Breast epithelium (tissue), 4 donors: ENCODE measurements at regions not wholly inside any gene's neighbourhood (a gene's known extent, or its start where the extent isn't known, plus 50 kb on each side); places are given as distances from the start of the nearest gene placed in this dataset.

Source experiments
- DNase-seq, 2 donors: peaks; one replicate each; pipeline ENCODE4 v3.0.0-alpha.2; 2019; ENCODE audit warnings: low spot score in 2 of 2
- H3K27ac ChIP-seq, 2 donors: fragments of 200-600 bp; sonication (generic) in 1 of 2; one replicate each; pipeline ENCODE4 v1.5.1; 2016 to 2019; ENCODE audit warnings: mild to moderate bottlenecking in 1 of 2
- H3K27me3 ChIP-seq, 2 donors: fragments of 200-600 bp; sonication (generic) in 1 of 2; one replicate each; pipeline versions ENCODE4 v1.5.1 to v1.6.0; 2017 to 2019; ENCODE audit warnings: control low read depth in 1 of 2, mild to moderate bottlenecking in 1 of 2
- H3K36me3 ChIP-seq: fragments of 200-600 bp; one replicate; pipeline ENCODE4 v1.5.1; 2019
- H3K4me1 ChIP-seq, 2 donors: fragments of 200-600 bp; sonication (generic); one replicate each; pipeline ENCODE4 v1.5.1; 2016 to 2019; ENCODE audit warnings: control low read depth in 1 of 2
- H3K4me3 ChIP-seq, 3 donors: fragments of 200-600 bp; sonication (generic); 1 replicate in 2 of 3; 2 replicates in 1 of 3; pipeline ENCODE4 v1.5.1; 2016 to 2019; ENCODE audit warnings: mild to moderate bottlenecking in 3 of 3, moderate library complexity in 2 of 3
- H3K9me3 ChIP-seq, 2 donors: fragments of 200-600 bp; sonication (generic) in 1 of 2; one replicate each; pipeline ENCODE4 v1.5.1; 2016 to 2019; ENCODE audit warnings: control low read depth in 1 of 2
- CTCF ChIP-seq, 3 donors: fragments of 450-650 bp; IDR thresholded peaks; one replicate each; pipeline ENCODE4 v1.5.1; 2016 to 2017; ENCODE audit warnings: antibody characterized with exemption in 3 of 3, mild to moderate bottlenecking in 3 of 3, moderate library complexity in 3 of 3
- POLR2A ChIP-seq: fragments of 450-650 bp; IDR thresholded peaks from one replicate; pipeline ENCODE4 v1.6.1; 2016; ENCODE audit warnings: antibody characterized with exemption, mild to moderate bottlenecking, moderate library complexity
- POLR2AphosphoS5 ChIP-seq, 3 donors: sonication (generic); formaldehyde crosslinking; IDR thresholded peaks; one replicate each; pipeline ENCODE4 v1.6.1; 2017; ENCODE audit warnings: antibody characterized with exemption in 3 of 3
- intact Hi-C: fragments of 100-400 bp; cut with DNase I; formaldehyde crosslinking; loops from one replicate; pipeline ENCODE4 v1.15.1; 2023; ENCODE audit warnings: low total_unique reads

DNA sequence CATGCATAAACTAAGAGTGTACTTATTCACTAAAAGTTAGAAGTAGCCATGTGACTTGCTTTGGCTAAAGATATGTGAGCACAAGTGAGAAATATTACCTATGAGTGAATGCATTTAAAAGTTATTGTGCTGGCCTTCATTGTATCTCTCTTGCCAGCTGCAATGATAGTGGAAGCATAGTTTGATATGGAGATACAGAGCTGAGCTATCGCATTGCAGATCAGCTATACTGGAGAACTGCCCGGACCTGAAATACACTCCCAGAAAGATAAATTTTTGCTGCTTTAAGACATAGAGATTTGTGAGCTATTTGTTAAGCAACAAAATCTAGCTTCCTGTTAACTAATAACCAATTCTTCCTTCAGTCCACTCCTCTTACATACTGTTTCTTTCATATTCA is 571.1 kb downstream of the CPS1 start:
- Histone ChIP-seq H3K4me3 (no peak overlapping the region), H3K4me1 (no peaks in the 10 kb centered on the region), H3K9me3 (no peaks in the 10 kb centered on the region), H3K27ac (no peak overlapping the region), H3K27me3 (no peaks in the 10 kb centered on the region), H3K36me3 (no peaks in the 10 kb centered on the region)
- intact Hi-C loops = no loop called here
- DNase-seq = no peak
- TF ChIP-seq POLR2A (no peak), POLR2AphosphoS5 (IDR thresholded peaks at IDR 0.05) (no peak), CTCF (IDR thresholded peaks at IDR 0.05) (no peak)

DNA sequence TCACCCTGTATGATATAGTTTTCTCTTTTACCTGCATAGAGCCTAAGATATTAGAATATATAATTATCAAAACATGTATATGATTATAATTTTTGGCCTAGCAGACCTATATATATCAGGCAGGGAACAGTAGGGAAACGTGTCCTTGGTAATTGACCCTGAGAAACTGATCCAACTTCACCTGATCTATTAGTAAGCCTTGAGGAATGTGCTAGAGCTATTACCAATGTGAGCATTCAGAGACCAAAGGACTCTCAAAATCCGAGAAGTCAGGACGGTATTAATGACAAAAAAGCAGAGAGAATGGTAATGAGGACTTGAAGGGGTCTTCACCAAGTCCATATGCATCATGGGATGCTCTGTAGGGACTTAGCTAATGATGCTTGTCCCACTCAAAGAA is 571.9 kb downstream of the CPS1 start:
- no peak overlapping the region for H3K27ac ChIP-seq
- no peaks in the 10 kb centered on the region for H3K9me3 ChIP-seq
- H3K4me3 ChIP-seq = no peak overlapping the region
- intact Hi-C loops = no loop called here
- no peaks in the 10 kb centered on the region for H3K4me1 ChIP-seq
- no peak for TF ChIP-seq CTCF (IDR thresholded peaks at IDR 0.05)
- TF ChIP-seq POLR2AphosphoS5 (IDR thresholded peaks at IDR 0.05) = no peak
- TF ChIP-seq POLR2A = no peak
- no peak for DNase-seq
- no peaks in the 10 kb centered on the region for H3K27me3 ChIP-seq
- H3K36me3 ChIP-seq = no peaks in the 10 kb centered on the region

DNA sequence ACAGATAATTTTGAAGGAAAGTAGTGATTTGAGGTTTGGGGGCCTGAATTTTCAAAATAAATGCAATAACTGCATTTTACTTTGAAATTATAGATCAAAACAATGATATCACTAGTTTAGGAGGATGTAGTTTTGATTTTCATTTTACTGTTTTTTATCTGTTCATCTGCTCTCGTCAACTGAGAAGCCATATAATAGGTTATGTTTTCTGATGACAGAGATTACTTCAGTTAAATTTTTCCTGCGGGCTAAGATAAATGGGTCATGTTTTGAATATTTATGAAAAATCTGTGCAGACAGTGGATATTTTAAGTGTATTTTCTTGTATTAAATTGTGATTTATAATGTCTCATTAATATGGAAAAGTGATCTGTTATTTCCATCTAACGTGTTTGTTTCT is 573.4 kb downstream of the CPS1 start:
- H3K4me1 ChIP-seq = no peaks in the 10 kb centered on the region
- intact Hi-C loops = no loop called here
- no peak overlapping the region for H3K4me3 ChIP-seq
- no peaks in the 10 kb centered on the region for H3K36me3 ChIP-seq
- no peaks in the 10 kb centered on the region for H3K9me3 ChIP-seq
- TF ChIP-seq POLR2A (no peak), CTCF (IDR thresholded peaks at IDR 0.05) (no peak), POLR2AphosphoS5 (IDR thresholded peaks at IDR 0.05) (no peak)
- no peaks in the 10 kb centered on the region for H3K27me3 ChIP-seq
- DNase-seq = no peak
- H3K27ac ChIP-seq = no peak overlapping the region

DNA sequence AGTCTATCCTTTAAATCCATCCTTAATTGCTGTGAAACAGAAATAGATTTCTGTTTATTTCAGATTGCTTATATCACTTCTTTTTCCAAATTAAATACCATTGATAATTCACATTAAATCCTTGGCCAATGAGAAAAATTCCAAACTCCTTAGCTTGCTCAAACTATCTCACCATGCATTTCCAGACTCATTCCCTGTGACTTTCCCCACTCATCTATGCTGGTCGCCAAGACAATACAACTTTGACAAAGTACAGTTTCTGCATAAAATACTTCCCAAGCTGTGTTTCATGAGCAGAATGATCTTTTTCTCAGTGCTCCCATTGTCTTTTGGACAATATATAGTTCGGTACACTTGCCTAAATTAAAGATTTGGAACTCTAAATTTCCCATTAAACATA is 575.6 kb downstream of the CPS1 start:
- no peaks in the 10 kb centered on the region for H3K9me3 ChIP-seq
- TF ChIP-seq POLR2AphosphoS5 (IDR thresholded peaks at IDR 0.05) (no peak), CTCF (IDR thresholded peaks at IDR 0.05) (no peak), POLR2A (no peak)
- no peak for DNase-seq
- intact Hi-C loops = no loop called here
- H3K27ac ChIP-seq = no peak overlapping the region
- no peaks in the 10 kb centered on the region for H3K36me3 ChIP-seq
- no peaks in the 10 kb centered on the region for H3K4me1 ChIP-seq
- no peak overlapping the region for H3K4me3 ChIP-seq
- H3K27me3 ChIP-seq = no peaks in the 10 kb centered on the region

GRCh38 chr2:211132573-211132972 is 576.2 kb downstream of the CPS1 start:
- no peak for DNase-seq
- Histone ChIP-seq H3K9me3 (no peaks in the 10 kb centered on the region), H3K4me1 (no peaks in the 10 kb centered on the region), H3K36me3 (no peaks in the 10 kb centered on the region), H3K27me3 (no peaks in the 10 kb centered on the region), H3K4me3 (no peak overlapping the region), H3K27ac (no peak overlapping the region)
- intact Hi-C loops = no loop called here
- TF ChIP-seq CTCF (IDR thresholded peaks at IDR 0.05) (no peak), POLR2A (no peak), POLR2AphosphoS5 (IDR thresholded peaks at IDR 0.05) (no peak)
